ENCODE measurements at regions not wholly inside any gene's neighbourhood (a gene's known extent, or its start where the extent isn't known, plus 50 kb on each side); places are given as distances from the start of the nearest gene placed in this dataset.

GRCh38 chr12:89895591-89895990 lies 187.0 kb upstream of the ATP2B1 start:
- no peak for DNase-seq

DNA sequence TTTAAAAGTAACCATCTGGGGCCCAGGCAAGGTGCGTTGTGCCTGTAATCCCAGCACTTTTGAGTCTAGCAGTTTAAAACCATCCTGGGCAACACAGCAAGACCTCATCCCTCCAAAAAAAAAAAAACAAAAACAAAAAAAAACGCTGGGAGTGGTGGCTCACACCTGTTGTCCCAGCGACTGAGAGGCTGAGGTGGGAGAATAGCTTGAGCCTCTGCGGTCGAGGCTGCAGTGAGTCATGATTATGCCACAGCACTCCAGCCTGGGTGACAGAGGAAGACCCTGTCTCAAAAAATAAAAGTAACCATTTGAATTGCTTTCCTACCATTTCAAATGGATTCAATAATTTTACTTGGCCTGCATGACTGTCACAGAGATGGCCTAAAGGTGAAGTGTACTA lies 186.5 kb upstream of the ATP2B1 start:
- DNase-seq = no peak

GRCh38 chr12:89893972-89894706 lies 185.5 kb upstream of the ATP2B1 start:
- DNase-seq = no peak

- DNase-seq = no peak
Observed at GRCh38 chr12:89892436-89892835, 183.8 kb upstream of the ATP2B1 start.

DNA sequence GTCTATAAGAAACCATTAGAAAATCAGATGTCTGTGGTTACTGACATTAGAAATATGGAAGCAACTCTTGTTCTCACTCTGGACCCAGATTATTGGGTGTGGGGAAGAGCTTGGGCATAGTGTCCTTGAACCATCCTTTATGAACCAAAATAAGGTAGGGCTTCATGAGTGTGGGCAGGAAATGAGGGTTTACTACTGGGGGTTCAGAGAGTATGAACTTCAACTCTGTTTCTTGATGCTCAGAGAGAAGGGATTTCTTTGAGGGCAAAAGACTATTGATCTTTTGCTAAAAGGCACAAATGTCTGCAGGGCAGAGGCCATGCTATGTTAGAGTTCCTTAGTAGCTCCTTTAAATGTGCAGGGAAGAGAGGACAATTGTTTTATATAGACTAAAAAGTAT lies 183.3 kb upstream of the ATP2B1 start:
- no peak for DNase-seq

DNA sequence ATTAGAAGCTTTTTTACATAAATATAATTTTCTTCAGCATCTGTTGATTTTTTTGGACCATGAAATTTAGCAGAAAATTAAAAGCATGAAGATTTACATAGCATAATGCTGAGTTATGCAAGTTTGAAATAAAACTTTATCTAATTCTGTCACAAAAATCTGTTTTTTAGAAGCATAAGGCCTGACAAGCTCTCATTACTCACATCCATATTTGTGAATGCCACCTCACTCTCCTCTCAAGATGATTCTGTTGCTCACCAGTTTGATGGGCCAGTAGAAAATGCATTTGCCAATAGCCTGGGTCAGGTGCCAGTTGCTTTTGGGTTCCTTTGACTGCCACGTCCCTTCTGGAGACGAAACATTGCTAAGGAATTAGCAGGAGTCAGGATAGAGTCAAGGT lies 181.5 kb upstream of the ATP2B1 start:
- no peak for DNase-seq

DNA sequence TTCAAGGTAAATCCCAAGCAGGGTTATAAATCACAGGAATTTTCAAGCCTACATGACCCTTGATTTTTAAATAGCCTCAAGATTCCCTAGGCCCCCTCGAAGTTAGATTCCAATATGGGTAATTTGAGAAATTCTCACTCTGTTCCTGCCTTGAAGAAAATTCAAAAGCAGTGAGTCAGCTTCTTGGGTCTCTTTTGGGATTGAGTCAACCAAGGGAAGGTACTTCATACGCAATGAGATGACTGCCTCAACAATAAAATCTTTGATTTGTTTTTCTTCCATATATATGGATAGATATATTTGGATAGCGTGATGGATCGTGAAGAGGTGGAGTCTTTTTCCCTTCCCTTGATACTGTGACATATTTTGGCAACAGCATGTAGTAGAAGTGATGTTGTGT lies 180.4 kb upstream of the ATP2B1 start:
- DNase-seq = no peak

GRCh38 chr12:89884952-89885351 lies 176.3 kb upstream of the ATP2B1 start:
- peak; percentile 49 for DNase-seq

DNA sequence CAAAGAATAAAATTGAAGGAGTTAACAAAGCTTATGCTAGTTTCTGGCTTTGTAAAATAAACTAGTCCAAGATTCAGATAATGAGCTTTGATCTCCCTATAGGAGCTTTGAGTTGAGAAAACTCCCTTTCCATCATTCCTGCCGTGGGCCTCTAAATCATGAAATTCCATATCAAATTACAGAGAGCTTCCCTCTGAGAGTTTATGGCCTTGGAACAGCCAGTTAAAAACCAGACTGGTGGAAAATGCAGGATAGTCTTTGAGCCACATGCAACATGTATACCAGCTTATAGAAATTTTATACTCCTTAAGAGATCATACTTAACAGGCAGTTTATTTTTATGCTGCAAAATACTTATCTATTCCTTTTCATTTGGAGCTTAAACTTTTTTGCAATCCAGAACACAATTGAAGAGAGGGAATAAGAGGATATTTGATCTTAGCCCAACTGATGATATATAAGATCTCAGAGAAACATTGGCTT lies 175.8 kb upstream of the ATP2B1 start:
- DNase-seq = peak; percentile 57

DNA sequence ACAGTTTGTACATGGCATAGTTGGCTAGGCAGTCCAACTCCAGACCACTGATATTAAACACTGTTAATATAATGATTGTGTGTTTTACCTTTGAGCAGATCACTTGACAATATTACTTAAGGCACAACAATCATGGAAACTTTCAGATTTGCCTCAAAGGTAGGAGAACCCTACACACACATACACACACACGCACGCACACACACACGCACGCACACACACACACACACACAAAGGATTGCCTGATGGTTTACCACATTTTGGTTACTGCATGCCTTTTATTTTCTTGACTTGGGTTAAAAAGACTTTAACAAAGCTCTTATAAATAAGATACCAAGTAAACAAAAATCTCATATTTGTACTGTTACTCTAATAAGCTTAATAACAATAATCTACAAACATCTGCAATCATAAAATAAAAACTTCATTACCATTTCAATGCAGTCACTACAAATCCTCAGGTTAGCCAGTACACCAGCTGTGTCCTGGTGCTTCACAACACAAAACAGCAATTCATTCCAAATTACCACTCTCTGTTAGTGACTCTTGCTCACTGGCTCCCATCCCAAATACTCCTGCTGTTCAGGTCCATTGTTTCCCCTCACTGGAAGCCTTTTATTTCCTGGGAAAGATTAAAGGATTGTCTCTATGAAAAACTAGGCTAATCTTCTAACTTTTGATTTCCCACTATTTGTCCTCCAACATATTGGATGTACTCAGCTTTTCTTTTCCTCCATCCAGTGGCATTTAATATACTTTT lies 175.2 kb upstream of the ATP2B1 start:
- DNase-seq = peak; percentile 42

DNA sequence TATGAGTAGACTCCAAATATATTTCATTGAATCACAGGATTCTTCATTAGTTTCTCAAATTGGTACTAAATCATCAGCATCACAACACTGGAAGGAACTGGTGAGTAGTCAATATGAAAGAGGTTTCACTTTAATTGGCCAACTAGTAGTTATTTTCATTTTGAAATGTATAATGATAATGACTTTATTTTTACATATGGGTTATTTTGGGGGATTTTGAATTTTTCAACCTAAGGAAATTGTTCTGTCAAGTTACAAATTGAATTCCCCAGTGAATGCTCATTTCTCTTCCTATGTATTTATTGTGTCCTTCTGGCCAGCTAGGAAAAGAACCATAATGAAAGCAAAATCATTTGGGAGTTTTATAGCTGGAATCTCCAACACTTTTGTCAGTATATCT lies 174.2 kb upstream of the ATP2B1 start:
- DNase-seq = no peak

GRCh38 chr12:89882050-89882449 lies 173.4 kb upstream of the ATP2B1 start:
- no peak for DNase-seq

DNA sequence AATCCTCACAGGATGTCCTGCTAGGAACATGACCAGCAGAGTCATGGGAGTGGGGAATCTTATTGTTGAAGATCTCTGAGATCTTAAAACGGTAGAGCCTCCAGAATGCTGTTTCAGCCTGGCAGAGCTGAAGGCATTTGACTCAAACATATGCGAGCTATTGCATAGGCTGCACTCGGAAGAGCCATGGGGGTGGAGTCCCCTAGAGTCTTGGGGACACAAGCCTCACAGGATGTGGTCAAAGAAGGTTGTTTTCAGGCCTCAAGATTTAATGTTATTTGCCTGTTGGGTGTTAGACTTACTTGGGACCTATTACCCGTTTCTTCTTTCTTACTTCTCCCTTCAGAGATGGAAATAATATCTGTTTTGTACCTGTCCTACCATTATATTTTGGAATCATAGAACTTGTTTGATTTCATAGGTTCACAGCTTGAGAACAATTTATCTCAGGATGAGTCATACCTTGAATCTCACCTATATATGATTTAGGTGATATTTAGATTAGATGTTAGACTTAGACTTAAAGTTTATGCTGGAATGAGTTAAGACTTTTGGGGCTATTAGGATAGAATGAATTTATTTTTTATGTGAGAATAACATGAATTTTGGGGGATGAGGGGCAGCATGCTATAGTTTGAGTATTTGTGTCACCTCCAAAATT lies 172.2 kb upstream of the ATP2B1 start:
- no peak for DNase-seq

DNA sequence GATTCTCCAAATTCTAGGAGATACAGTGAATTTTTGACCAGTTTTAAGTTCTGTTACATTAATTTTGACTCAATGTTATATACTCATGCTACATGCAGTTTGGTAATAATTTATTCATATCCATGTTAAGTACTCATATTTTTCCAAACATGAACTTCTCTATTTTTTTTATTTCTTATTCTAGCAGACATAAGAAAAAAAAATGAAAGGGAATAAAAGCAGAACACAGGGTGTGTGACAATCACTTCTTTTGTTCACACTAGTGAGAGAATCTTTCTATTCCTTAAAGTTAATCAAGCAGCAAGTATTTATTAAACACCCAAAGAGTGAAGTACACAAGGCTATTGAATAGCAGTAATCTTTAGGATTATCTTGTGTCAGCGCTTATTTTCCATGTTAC lies 171.1 kb upstream of the ATP2B1 start:
- no peak for DNase-seq

DNA sequence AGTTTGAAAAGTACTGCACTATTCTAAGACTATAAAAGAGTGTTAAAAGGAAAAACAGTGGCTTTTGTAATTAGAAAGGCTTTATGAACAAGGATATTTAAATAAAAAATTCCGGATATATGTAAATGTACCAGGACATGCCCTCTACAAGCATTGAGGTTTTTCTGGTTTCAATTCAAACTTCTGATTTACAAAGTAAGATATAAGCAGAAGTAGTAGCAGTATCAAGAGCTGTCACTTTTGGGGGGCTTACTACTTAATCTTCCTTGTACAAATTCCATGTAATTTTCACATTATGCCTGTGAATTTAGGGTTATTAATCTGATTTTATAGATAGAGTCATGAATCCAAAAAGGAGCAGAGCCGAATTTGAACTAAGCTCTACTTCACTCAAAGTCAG lies 170.3 kb upstream of the ATP2B1 start:
- no peak for DNase-seq

DNA sequence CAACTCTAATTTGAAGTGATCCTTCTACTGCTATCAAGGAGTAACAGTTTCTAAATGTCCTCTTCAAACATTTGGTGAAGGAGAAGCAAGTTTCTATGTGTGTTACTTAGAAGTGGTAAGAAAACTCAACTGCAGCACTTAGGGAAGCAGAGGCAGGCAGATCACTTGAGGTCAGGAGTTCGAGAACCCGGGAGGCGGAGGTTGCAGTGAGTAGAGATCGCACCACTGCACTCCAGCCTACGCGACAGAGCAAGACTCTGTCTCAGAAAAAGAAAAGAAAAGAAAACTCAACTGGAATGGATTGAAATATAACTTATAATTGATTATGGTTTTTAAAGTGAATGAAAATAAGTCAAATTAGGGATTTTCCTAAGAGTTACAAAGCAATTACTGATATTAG lies 169.7 kb upstream of the ATP2B1 start:
- no peak for DNase-seq

GRCh38 chr12:89877671-89878070 lies 169.0 kb upstream of the ATP2B1 start:
- no peak for DNase-seq

DNA sequence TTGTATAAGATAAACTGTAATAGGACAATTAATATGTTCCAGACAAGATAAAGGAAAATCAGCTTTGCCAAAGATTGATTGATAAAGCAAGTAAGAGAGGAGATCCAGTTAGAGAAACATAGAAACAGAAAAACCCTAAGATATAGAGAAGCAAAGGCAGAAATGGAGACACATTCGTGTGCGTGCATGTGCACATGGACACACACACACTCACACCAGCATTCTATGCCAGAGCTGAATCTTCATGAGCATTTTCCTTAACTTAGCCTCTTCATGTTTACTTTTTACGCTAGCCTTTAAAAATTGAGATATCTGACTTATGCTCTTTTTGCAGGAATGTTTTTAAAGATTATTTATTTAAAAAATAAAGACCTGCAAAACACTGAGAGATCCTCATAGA lies 168.5 kb upstream of the ATP2B1 start:
- no peak for DNase-seq

- no peak for DNase-seq
Observed at GRCh38 chr12:89875809-89876208, 167.2 kb upstream of the ATP2B1 start.

GRCh38 chr12:89875225-89875624 lies 166.6 kb upstream of the ATP2B1 start:
- no peak for DNase-seq

DNA sequence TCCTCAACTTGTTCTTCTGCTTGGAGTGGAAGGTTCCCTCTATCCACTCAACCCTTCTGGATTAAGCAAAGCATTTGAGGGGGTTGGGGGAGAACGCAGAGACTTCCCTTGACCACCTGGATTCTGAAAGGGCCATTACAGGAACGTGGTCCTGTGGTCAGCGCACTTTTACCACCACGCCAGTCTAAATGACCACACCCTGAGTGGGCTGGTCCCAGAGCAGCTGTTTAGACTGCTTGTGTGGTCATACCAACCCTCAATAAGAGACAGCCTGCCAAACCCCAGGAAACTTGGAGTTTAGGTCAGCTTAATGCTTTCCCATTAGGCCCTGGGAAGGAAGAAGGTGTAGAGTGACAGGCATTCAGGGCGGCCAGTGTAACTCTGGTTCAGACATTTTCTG lies 165.5 kb upstream of the ATP2B1 start:
- DNase-seq = no peak

- DNase-seq = peak; percentile 27
Observed at GRCh38 chr12:89873745-89874144, 165.1 kb upstream of the ATP2B1 start.

- DNase-seq = no peak
Observed at GRCh38 chr12:89872922-89873630, 164.4 kb upstream of the ATP2B1 start.

Measured in eye (tissue), 1 donor.